C4-2B (cell line): ENCODE measurements at regions not wholly inside any gene's neighbourhood (a gene's known extent, or its start where the extent isn't known, plus 50 kb on each side); places are given as distances from the start of the nearest gene placed in this dataset.

ENCODE experiments used
- ZFX ChIP-seq: fragments of 450-650 bp; IDR thresholded peaks from 2 replicates; pipeline ENCODE4 v1.6.1; 2017
- TF ChIP-seq, protein P1 (sequence below): fragments of 450-650 bp; conservative IDR thresholded peaks from 2 replicates; pipeline ENCODE4 v1.5.1; 2017; ENCODE audit warnings: mild to moderate bottlenecking

DNA sequence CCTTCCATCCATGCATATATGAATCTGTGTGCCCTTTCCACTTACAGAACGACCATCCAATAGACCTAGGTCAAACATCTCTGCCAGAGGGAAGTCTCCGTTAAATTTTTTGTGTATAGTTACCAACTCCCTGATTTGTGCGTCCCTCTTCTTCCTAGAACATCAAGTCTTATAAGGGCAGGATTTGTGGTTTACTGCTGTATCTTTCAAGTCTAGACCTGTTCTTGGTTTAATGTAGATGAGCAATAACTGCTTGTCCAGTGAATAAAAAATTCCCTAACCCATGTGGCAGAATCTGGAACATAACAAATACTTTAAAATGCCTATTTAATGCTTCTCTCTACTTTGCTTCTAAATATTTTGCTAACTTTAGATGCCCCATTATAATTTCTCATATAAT lies 988.8 kb downstream of the RAPGEF2 start:
- TF ChIP-seq, protein P1, sequence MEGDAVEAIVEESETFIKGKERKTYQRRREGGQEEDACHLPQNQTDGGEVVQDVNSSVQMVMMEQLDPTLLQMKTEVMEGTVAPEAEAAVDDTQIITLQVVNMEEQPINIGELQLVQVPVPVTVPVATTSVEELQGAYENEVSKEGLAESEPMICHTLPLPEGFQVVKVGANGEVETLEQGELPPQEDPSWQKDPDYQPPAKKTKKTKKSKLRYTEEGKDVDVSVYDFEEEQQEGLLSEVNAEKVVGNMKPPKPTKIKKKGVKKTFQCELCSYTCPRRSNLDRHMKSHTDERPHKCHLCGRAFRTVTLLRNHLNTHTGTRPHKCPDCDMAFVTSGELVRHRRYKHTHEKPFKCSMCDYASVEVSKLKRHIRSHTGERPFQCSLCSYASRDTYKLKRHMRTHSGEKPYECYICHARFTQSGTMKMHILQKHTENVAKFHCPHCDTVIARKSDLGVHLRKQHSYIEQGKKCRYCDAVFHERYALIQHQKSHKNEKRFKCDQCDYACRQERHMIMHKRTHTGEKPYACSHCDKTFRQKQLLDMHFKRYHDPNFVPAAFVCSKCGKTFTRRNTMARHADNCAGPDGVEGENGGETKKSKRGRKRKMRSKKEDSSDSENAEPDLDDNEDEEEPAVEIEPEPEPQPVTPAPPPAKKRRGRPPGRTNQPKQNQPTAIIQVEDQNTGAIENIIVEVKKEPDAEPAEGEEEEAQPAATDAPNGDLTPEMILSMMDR: no peak
- no peak for TF ChIP-seq ZFX
